ENCODE measurements at regions not wholly inside any gene's neighbourhood (a gene's known extent, or its start where the extent isn't known, plus 50 kb on each side); places are given as distances from the start of the nearest gene placed in this dataset.

DNA sequence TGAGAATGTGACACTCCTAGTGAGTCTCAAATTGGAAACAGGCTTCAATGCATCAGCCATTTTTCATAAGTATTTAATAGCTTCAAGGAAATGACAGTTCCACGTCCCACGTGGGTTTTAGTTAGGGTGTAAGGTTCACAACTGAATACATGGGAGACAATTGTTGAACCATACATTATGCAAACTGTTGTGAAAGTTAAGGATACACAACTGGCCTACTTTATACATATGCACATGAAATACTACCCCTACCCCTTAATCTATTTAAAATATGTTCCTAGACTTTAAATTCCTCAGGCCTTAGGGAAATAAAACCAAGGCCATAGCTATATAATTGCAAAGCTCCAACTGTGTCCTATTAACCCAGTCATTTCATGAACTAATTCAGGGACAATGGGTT lies 436.1 kb downstream of the BTBD3 start:
- TF ChIP-seq, protein P1, sequence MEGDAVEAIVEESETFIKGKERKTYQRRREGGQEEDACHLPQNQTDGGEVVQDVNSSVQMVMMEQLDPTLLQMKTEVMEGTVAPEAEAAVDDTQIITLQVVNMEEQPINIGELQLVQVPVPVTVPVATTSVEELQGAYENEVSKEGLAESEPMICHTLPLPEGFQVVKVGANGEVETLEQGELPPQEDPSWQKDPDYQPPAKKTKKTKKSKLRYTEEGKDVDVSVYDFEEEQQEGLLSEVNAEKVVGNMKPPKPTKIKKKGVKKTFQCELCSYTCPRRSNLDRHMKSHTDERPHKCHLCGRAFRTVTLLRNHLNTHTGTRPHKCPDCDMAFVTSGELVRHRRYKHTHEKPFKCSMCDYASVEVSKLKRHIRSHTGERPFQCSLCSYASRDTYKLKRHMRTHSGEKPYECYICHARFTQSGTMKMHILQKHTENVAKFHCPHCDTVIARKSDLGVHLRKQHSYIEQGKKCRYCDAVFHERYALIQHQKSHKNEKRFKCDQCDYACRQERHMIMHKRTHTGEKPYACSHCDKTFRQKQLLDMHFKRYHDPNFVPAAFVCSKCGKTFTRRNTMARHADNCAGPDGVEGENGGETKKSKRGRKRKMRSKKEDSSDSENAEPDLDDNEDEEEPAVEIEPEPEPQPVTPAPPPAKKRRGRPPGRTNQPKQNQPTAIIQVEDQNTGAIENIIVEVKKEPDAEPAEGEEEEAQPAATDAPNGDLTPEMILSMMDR (IDR thresholded peaks at IDR 0.05; ENCODE audit: low read depth, low read length, poor library complexity, severe bottlenecking), result no peak
- TF ChIP-seq EZH2phosphoT487 (IDR thresholded peaks at IDR 0.05; ENCODE audit: borderline replicate concordance, low read length), result no peak

All from DOHH2 (cell line).